ENCODE measurements at regions not wholly inside any gene's neighbourhood (a gene's known extent, or its start where the extent isn't known, plus 50 kb on each side); places are given as distances from the start of the nearest gene placed in this dataset.
A peak's percentile ranks its signal among the peaks of the same experiment; 100 is the strongest.

- Histone ChIP-seq H4K91ac (ENCODE audit: low read depth, low read length, poor library complexity) (no peak overlapping the region), H3K36me3 (replicated peaks in 1 of 2; ENCODE audit: control insufficient read depth in 2 of 2, insufficient read depth in 2 of 2, low read length in 2 of 2) (no peaks in the 10 kb centered on the region), H3K23ac (ENCODE audit: low read depth, low read length, poor library complexity) (no peak overlapping the region), H3K4me1 (ENCODE audit: control insufficient read depth in 2 of 2, insufficient read depth in 1 of 2, low read depth in 1 of 2, low read length in 2 of 2) (peaks cover 2 to 5% of the 10 kb centered on the region in 2 donors), H3K4me3 (ENCODE audit: low read length in 2 of 2) (no peak overlapping the region), H3K18ac (ENCODE audit: low read length) (no peak overlapping the region), H3K14ac (ENCODE audit: low read length) (no peak overlapping the region), H3K9me3 (replicated peaks in 1 of 2; ENCODE audit: control insufficient read depth in 2 of 2, insufficient read depth in 1 of 2, low read depth in 1 of 2, low read length in 2 of 2) (peaks cover 0 to 5% of the 10 kb centered on the region in 2 donors), H3K27ac (replicated peaks; ENCODE audit: low read length) (no peak overlapping the region), H3K79me1 (ENCODE audit: low read depth, low read length) (no peaks in the 10 kb centered on the region), H2BK120ac (ENCODE audit: low read depth, low read length) (no peak overlapping the region), H2BK5ac (ENCODE audit: low read length) (no peak overlapping the region), H4K8ac (ENCODE audit: low read depth, low read length) (no peak overlapping the region), H2BK12ac (ENCODE audit: low read length) (no peak overlapping the region), H2BK15ac (ENCODE audit: low read length) (no peak overlapping the region), H3K9ac (ENCODE audit: low read depth, low read length, poor library complexity) (no peak overlapping the region), H3K4me2 (ENCODE audit: insufficient read depth, low read length, poor library complexity, severe bottlenecking) (no peak overlapping the region), H3K27me3 (ENCODE audit: control insufficient read depth in 3 of 3, insufficient read depth in 3 of 3, low read depth in 1 of 3, low read length in 3 of 3) (peaks cover 32 to 75% (median 72%) of the 10 kb centered on the region in 3 experiments), H2AK5ac (ENCODE audit: low read depth, low read length) (no peak overlapping the region), H3K4ac (ENCODE audit: low read length) (no peak overlapping the region), H2AFZ (ENCODE audit: low read length) (peak overlapping the region; percentile 24)
- no peak for DNase-seq (ENCODE audit: low spot score)
- no CpG with 5 or more reads among the region's 15 CpGs for WGBS, 2 donors (ENCODE audit: extremely low coverage in 2 of 2, insufficient read length in 2 of 2, insufficient replicate concordance in 1 of 2)
These were observed 107.4 kb downstream of the TRIM27 start for GRCh38 chr6:28816339-28816908.

- no peak overlapping the region for H3K14ac ChIP-seq (ENCODE audit: low read length)
- H3K4me1 ChIP-seq (ENCODE audit: control insufficient read depth in 2 of 2, insufficient read depth in 1 of 2, low read depth in 1 of 2, low read length in 2 of 2) = peaks cover 2 to 5% of the 10 kb centered on the region in 2 donors
- H2BK12ac ChIP-seq (ENCODE audit: low read length) = no peak overlapping the region
- no peak overlapping the region for H4K91ac ChIP-seq (ENCODE audit: low read depth, low read length, poor library complexity)
- no peak overlapping the region for H3K4ac ChIP-seq (ENCODE audit: low read length)
- no peak for DNase-seq (ENCODE audit: low spot score)
- no peak overlapping the region for H2BK15ac ChIP-seq (ENCODE audit: low read length)
- H3K23ac ChIP-seq (ENCODE audit: low read depth, low read length, poor library complexity) = no peak overlapping the region
- H3K27ac ChIP-seq (replicated peaks; ENCODE audit: low read length) = no peak overlapping the region
- WGBS, 2 donors (ENCODE audit: extremely low coverage in 2 of 2, insufficient read length in 2 of 2, insufficient replicate concordance in 1 of 2) = no CpG with 5 or more reads among the region's 27 CpGs
- no peaks in the 10 kb centered on the region for H3K36me3 ChIP-seq (replicated peaks in 1 of 2; ENCODE audit: control insufficient read depth in 2 of 2, insufficient read depth in 2 of 2, low read length in 2 of 2)
- no peaks in the 10 kb centered on the region for H3K79me1 ChIP-seq (ENCODE audit: low read depth, low read length)
- no peak overlapping the region for H4K8ac ChIP-seq (ENCODE audit: low read depth, low read length)
- no peak overlapping the region for H3K9ac ChIP-seq (ENCODE audit: low read depth, low read length, poor library complexity)
- H2AK5ac ChIP-seq (ENCODE audit: low read depth, low read length) = no peak overlapping the region
- peaks cover 0 to 5% of the 10 kb centered on the region in 2 donors for H3K9me3 ChIP-seq (replicated peaks in 1 of 2; ENCODE audit: control insufficient read depth in 2 of 2, insufficient read depth in 1 of 2, low read depth in 1 of 2, low read length in 2 of 2)
- H3K4me2 ChIP-seq (ENCODE audit: insufficient read depth, low read length, poor library complexity, severe bottlenecking) = peak overlapping the region; percentile 28
- no peak overlapping the region for H3K18ac ChIP-seq (ENCODE audit: low read length)
- H2BK120ac ChIP-seq (ENCODE audit: low read depth, low read length) = no peak overlapping the region
- H3K27me3 ChIP-seq (ENCODE audit: control insufficient read depth in 3 of 3, insufficient read depth in 3 of 3, low read depth in 1 of 3, low read length in 3 of 3) = peaks cover 29 to 68% (median 65%) of the 10 kb centered on the region in 3 experiments
- no peak overlapping the region for H2BK5ac ChIP-seq (ENCODE audit: low read length)
- peak overlapping the region; percentile 24 to 52 for H3K4me3 ChIP-seq (ENCODE audit: low read length in 2 of 2)
- peak overlapping the region; percentile 34 for H2AFZ ChIP-seq (ENCODE audit: low read length)
These were observed 106.6 kb downstream of the TRIM27 start for GRCh38 chr6:28816909-28817807.

- Histone ChIP-seq H4K8ac (ENCODE audit: low read depth, low read length) (no peak overlapping the region), H2AFZ (ENCODE audit: low read length) (no peak overlapping the region), H3K27ac (replicated peaks; ENCODE audit: low read length) (no peak overlapping the region), H3K79me1 (ENCODE audit: low read depth, low read length) (no peaks in the 10 kb centered on the region), H3K4ac (ENCODE audit: low read length) (no peak overlapping the region), H2BK15ac (ENCODE audit: low read length) (no peak overlapping the region), H3K27me3 (ENCODE audit: control insufficient read depth in 3 of 3, insufficient read depth in 3 of 3, low read depth in 1 of 3, low read length in 3 of 3) (peaks cover 27 to 64% (median 60%) of the 10 kb centered on the region in 3 experiments), H4K91ac (ENCODE audit: low read depth, low read length, poor library complexity) (no peak overlapping the region), H3K9ac (ENCODE audit: low read depth, low read length, poor library complexity) (no peak overlapping the region), H2BK5ac (ENCODE audit: low read length) (no peak overlapping the region), H3K9me3 (replicated peaks in 1 of 2; ENCODE audit: control insufficient read depth in 2 of 2, insufficient read depth in 1 of 2, low read depth in 1 of 2, low read length in 2 of 2) (peaks cover 0 to 5% of the 10 kb centered on the region in 2 donors), H3K14ac (ENCODE audit: low read length) (no peak overlapping the region), H3K18ac (ENCODE audit: low read length) (no peak overlapping the region), H3K23ac (ENCODE audit: low read depth, low read length, poor library complexity) (no peak overlapping the region), H3K4me1 (ENCODE audit: control insufficient read depth in 2 of 2, insufficient read depth in 1 of 2, low read depth in 1 of 2, low read length in 2 of 2) (peaks cover 2 to 5% of the 10 kb centered on the region in 2 donors), H2AK5ac (ENCODE audit: low read depth, low read length) (no peak overlapping the region), H3K36me3 (replicated peaks in 1 of 2; ENCODE audit: control insufficient read depth in 2 of 2, insufficient read depth in 2 of 2, low read length in 2 of 2) (no peaks in the 10 kb centered on the region), H2BK120ac (ENCODE audit: low read depth, low read length) (no peak overlapping the region), H3K4me2 (ENCODE audit: insufficient read depth, low read length, poor library complexity, severe bottlenecking) (no peak overlapping the region), H3K4me3 (ENCODE audit: low read length in 2 of 2) (no peak overlapping the region), H2BK12ac (ENCODE audit: low read length) (no peak overlapping the region)
- WGBS, 2 donors (ENCODE audit: extremely low coverage in 2 of 2, insufficient read length in 2 of 2, insufficient replicate concordance in 1 of 2) = no CpG with 5 or more reads among the region's 7 CpGs
- DNase-seq (ENCODE audit: low spot score) = no peak
These were observed 106.0 kb downstream of the TRIM27 start for GRCh38 chr6:28817808-28818145.

Data from neuronal stem cell (in vitro differentiated cells).